Hepatocyte (in vitro differentiated cells): ENCODE measurements at regions not wholly inside any gene's neighbourhood (a gene's known extent, or its start where the extent isn't known, plus 50 kb on each side); places are given as distances from the start of the nearest gene placed in this dataset.

Experiments
- DNase-seq: peaks from one replicate; pipeline ENCODE4 v3.0.0-alpha.2; 2016; ENCODE audit warnings: low spot score
- H2AFZ ChIP-seq: fragments of 200-600 bp; sonication (generic); 2 replicates; pipeline ENCODE4 v1.6.0; 2016; ENCODE audit warnings: antibody characterized with exemption, mild to moderate bottlenecking
- H3K27ac ChIP-seq: fragments of 200-600 bp; sonication (generic); 2 replicates; pipeline ENCODE4 v1.5.1; 2016; ENCODE audit warnings: mild to moderate bottlenecking
- H3K27me3 ChIP-seq: fragments of 200-600 bp; sonication (generic); 2 replicates; pipeline ENCODE4 v1.6.1; 2016
- H3K36me3 ChIP-seq: fragments of 200-600 bp; sonication (generic); replicated peaks from 2 replicates; pipeline ENCODE4 v1.5.1; 2016; ENCODE audit warnings: low read depth; ENCODE audit not compliant: insufficient read depth
- H3K4me1 ChIP-seq: fragments of 200-600 bp; sonication (generic); 2 replicates; pipeline ENCODE4 v1.5.1; 2016; ENCODE audit warnings: mild to moderate bottlenecking, moderate library complexity; ENCODE audit not compliant: insufficient read depth
- H3K4me2 ChIP-seq: fragments of 200-600 bp; sonication (generic); 2 replicates; pipeline ENCODE4 v1.6.0; 2016
- H3K4me3 ChIP-seq: fragments of 200-600 bp; sonication (generic); 2 replicates; pipeline ENCODE4 v1.5.1; 2016; ENCODE audit warnings: mild to moderate bottlenecking
- H3K79me2 ChIP-seq: fragments of 200-600 bp; sonication (generic); 2 replicates; pipeline ENCODE4 v1.6.0; 2017; ENCODE audit warnings: mild to moderate bottlenecking
- H3K9me2 ChIP-seq: fragments of 200-600 bp; sonication (generic); replicated peaks from 2 replicates; pipeline ENCODE4 v1.6.0; 2017; ENCODE audit warnings: mild to moderate bottlenecking; ENCODE audit not compliant: insufficient read depth
- H3K9me3 ChIP-seq: fragments of 200-600 bp; sonication (generic); 2 replicates; pipeline ENCODE4 v1.5.1; 2016; ENCODE audit warnings: low read depth, mild to moderate bottlenecking
- H4K20me1 ChIP-seq: fragments of 200-600 bp; sonication (generic); 2 replicates; pipeline ENCODE4 v1.6.0; 2016; ENCODE audit warnings: mild to moderate bottlenecking; ENCODE audit not compliant: insufficient read depth, poor library complexity, severe bottlenecking
- CTCF ChIP-seq: fragments of 200-600 bp; sonication (generic); IDR thresholded peaks from 2 replicates; pipeline ENCODE4 v1.5.1; 2016; ENCODE audit warnings: antibody characterized with exemption, mild to moderate bottlenecking; ENCODE audit not compliant: poor library complexity
- EZH2 ChIP-seq: fragments of 200-600 bp; sonication (generic); IDR thresholded peaks from 2 replicates; pipeline ENCODE4 v1.6.1; 2016; ENCODE audit warnings: antibody characterized with exemption, mild to moderate bottlenecking, borderline replicate concordance
- EZH2phosphoT487 ChIP-seq: fragments of 200-600 bp; sonication (generic); IDR thresholded peaks from one replicate; pipeline ENCODE4 v1.6.1; 2018; ENCODE audit warnings: antibody characterized with exemption, mild to moderate bottlenecking, low read depth, moderate library complexity; ENCODE audit not compliant: unreplicated experiment, severe bottlenecking
- WGBS: methylation state at CpG from one replicate; pipeline ENCODE4 v1.1.6; 2016; ENCODE audit warnings: low lambda C conversion rate; ENCODE audit errors: missing lambda C conversion rate; 5-methylcytosine and 5-hydroxymethylcytosine counted together

GRCh38 chr12:86421333-86421732, 165.1 kb upstream of the MGAT4C start:
- no peak for DNase-seq
- Histone ChIP-seq H3K27me3 (no peaks in the 10 kb centered on the region), H3K79me2 (no peaks in the 10 kb centered on the region), H3K27ac (no peak overlapping the region), H3K4me3 (no peak overlapping the region), H3K9me2 (no peaks in the 10 kb centered on the region), H3K4me1 (no peaks in the 10 kb centered on the region), H3K36me3 (no peaks in the 10 kb centered on the region), H3K4me2 (no peak overlapping the region), H3K9me3 (no peaks in the 10 kb centered on the region), H4K20me1 (no peaks in the 10 kb centered on the region), H2AFZ (no peak overlapping the region)
- 95% methylated on average over 8 of the region's 8 CpGs for WGBS
- TF ChIP-seq CTCF: no peak
- no peak for TF ChIP-seq EZH2phosphoT487
- no peak for TF ChIP-seq EZH2

DNA sequence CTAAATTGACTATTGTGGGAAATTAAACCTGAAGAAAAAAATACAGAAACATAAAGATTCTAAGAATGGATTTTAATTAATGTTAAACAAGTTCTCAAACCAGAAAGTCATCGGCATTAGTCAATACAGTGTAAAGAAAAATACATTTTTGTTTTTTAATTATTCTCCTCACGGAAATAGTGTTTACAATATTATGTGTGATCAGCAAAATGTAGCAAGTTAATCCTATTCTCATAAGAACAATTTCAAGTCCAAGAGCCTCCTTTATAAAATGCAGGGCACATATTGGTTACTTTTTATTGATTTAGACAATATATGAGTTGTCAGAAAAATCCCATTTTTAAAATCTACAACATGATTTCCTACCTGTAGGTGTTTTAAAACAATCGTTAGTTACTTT, 158.0 kb upstream of the MGAT4C start:
- 89% methylated on average over 3 of the region's 3 CpGs for WGBS
- H3K27me3 ChIP-seq: no peaks in the 10 kb centered on the region

GRCh38 chr12:86411710-86412109, 155.5 kb upstream of the MGAT4C start:
- Histone ChIP-seq H3K9me3 (peaks cover 2% of the 10 kb centered on the region), H3K79me2 (no peaks in the 10 kb centered on the region), H3K27me3 (no peaks in the 10 kb centered on the region), H3K36me3 (no peaks in the 10 kb centered on the region), H3K4me2 (no peak overlapping the region), H2AFZ (no peak overlapping the region), H3K9me2 (no peaks in the 10 kb centered on the region), H3K4me3 (no peak overlapping the region), H3K4me1 (no peaks in the 10 kb centered on the region), H3K27ac (no peak overlapping the region), H4K20me1 (no peaks in the 10 kb centered on the region)
- TF ChIP-seq EZH2 (no peak), EZH2phosphoT487 (no peak), CTCF (no peak)
- 65% methylated on average over 3 of the region's 3 CpGs for WGBS
- no peak for DNase-seq

More for the DNA sequence above, 158.0 kb upstream of the MGAT4C start:
- Histone ChIP-seq H2AFZ (no peak overlapping the region), H3K9me2 (no peaks in the 10 kb centered on the region), H3K27ac (no peak overlapping the region), H3K36me3 (no peaks in the 10 kb centered on the region), H3K4me1 (no peaks in the 10 kb centered on the region), H3K79me2 (no peaks in the 10 kb centered on the region), H3K4me2 (no peak overlapping the region), H3K9me3 (peaks cover 2% of the 10 kb centered on the region), H4K20me1 (no peaks in the 10 kb centered on the region), H3K4me3 (no peak overlapping the region)
- TF ChIP-seq EZH2phosphoT487 (no peak), EZH2 (no peak), CTCF (no peak)
- DNase-seq: no peak

GRCh38 chr12:86407620-86408208, 151.5 kb upstream of the MGAT4C start:
- Histone ChIP-seq H3K27ac (no peak overlapping the region), H3K27me3 (no peaks in the 10 kb centered on the region), H3K9me2 (no peaks in the 10 kb centered on the region), H3K79me2 (no peaks in the 10 kb centered on the region), H3K36me3 (no peaks in the 10 kb centered on the region), H3K4me1 (no peaks in the 10 kb centered on the region), H3K9me3 (peaks cover 2% of the 10 kb centered on the region), H2AFZ (no peak overlapping the region), H4K20me1 (no peaks in the 10 kb centered on the region), H3K4me2 (no peak overlapping the region), H3K4me3 (no peak overlapping the region)
- 91% methylated on average over 5 of the region's 5 CpGs for WGBS
- no peak for TF ChIP-seq EZH2
- no peak for TF ChIP-seq EZH2phosphoT487
- TF ChIP-seq CTCF: no peak
- DNase-seq: no peak
